PFSK-1 (cell line): ENCODE measurements at regions not wholly inside any gene's neighbourhood (a gene's known extent, or its start where the extent isn't known, plus 50 kb on each side); places are given as distances from the start of the nearest gene placed in this dataset.

Experiments used
- FOXP2 ChIP-seq: optimal IDR thresholded peaks from 2 replicates; pipeline ENCODE3; 2011; ENCODE audit warnings: borderline replicate concordance, control low read depth, inconsistent platforms; ENCODE audit not compliant: insufficient read depth; ENCODE audit errors: extremely low read length, extremely low read depth
- POLR2AphosphoS5 ChIP-seq: IDR thresholded peaks from 2 replicates; pipeline ENCODE4 v1.6.1; 2012; ENCODE audit warnings: low read depth, mild to moderate bottlenecking, control low read depth, low read length, moderate library complexity
- REST ChIP-seq, 2 experiments: IDR thresholded peaks; 2 replicates each; pipeline versions ENCODE4 v1.6.1 to v1.8.0; 2011 to 2012; ENCODE audit warnings: low read depth in 2 of 2, low read length in 2 of 2, control low read depth in 1 of 2, inconsistent platforms in 1 of 2, mild to moderate bottlenecking in 1 of 2, moderate library complexity in 1 of 2; ENCODE audit not compliant: insufficient read depth in 1 of 2
- SIN3A ChIP-seq: IDR thresholded peaks from 2 replicates; pipeline ENCODE4 v1.6.1; 2012; ENCODE audit warnings: mild to moderate bottlenecking, low read length, moderate library complexity, borderline replicate concordance; ENCODE audit not compliant: insufficient read depth
- TAF1 ChIP-seq: IDR thresholded peaks from 2 replicates; pipeline ENCODE4 v1.6.1; 2012; ENCODE audit warnings: low read length, control low read depth, borderline replicate concordance; ENCODE audit not compliant: insufficient read depth

GRCh38 chrX:39156051-39156450, 354.8 kb downstream of the MID1IP1 start:
- TF ChIP-seq FOXP2 (no peak), SIN3A (no peak), TAF1 (no peak), POLR2AphosphoS5 (no peak), REST (IDR thresholded peaks at IDR 0.05; ENCODE audit: insufficient read depth in 1 of 2, low read depth in 2 of 2, low read length in 2 of 2) (no peak)

- TF ChIP-seq FOXP2: no peak
These were observed 355.7 kb downstream of the MID1IP1 start for GRCh38 chrX:39157006-39157405.

GRCh38 chrX:39157796-39158195, 356.5 kb downstream of the MID1IP1 start:
- TF ChIP-seq POLR2AphosphoS5 (no peak), REST (IDR thresholded peaks at IDR 0.05; ENCODE audit: insufficient read depth in 1 of 2, low read depth in 2 of 2, low read length in 2 of 2) (no peak), FOXP2 (no peak), SIN3A (no peak), TAF1 (no peak)

GRCh38 chrX:39158801-39159657, 357.8 kb downstream of the MID1IP1 start:
- TF ChIP-seq SIN3A: no peak
- TF ChIP-seq FOXP2: peak; percentile 14

GRCh38 chrX:39159921-39160507, 358.8 kb downstream of the MID1IP1 start:
- TF ChIP-seq REST (IDR thresholded peaks at IDR 0.05; ENCODE audit: insufficient read depth in 1 of 2, low read depth in 2 of 2, low read length in 2 of 2) (no peak), POLR2AphosphoS5 (no peak), FOXP2 (no peak), SIN3A (no peak), TAF1 (no peak)

- TF ChIP-seq POLR2AphosphoS5: no peak
- TF ChIP-seq TAF1: no peak
- TF ChIP-seq SIN3A: no peak
- no peak for TF ChIP-seq FOXP2
- TF ChIP-seq REST (IDR thresholded peaks at IDR 0.05; ENCODE audit: insufficient read depth in 1 of 2, low read depth in 2 of 2, low read length in 2 of 2): no peak
These were observed 360.5 kb downstream of the MID1IP1 start for GRCh38 chrX:39161611-39162255.
